ENCODE measurements at regions not wholly inside any gene's neighbourhood (a gene's known extent, or its start where the extent isn't known, plus 50 kb on each side); places are given as distances from the start of the nearest gene placed in this dataset.
A peak's percentile ranks its signal among the peaks of the same experiment; 100 is the strongest.

DNA sequence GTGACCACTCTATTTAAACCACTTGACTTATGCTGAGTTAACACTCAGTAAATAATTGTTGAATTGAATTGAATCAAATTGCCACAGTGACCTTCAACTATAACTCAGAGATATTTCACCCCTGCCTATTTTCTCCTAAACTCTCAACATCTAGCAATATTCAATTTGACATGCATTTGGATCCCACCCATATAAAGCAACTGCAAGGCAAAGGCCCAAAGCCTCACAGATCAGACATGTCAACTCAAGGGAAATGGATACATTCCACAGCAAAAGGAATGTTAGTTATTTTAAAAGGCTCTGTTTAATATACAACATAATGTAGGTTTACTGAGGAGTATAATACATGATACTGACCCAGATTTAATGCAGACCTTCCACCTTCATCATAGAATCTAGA lies 107.4 kb downstream of the KCTD12 start:
- Histone ChIP-seq H3K27me3 (no peaks in the 10 kb centered on the region), H3K36me3 (no peaks in the 10 kb centered on the region), H3K9me3 (no peaks in the 10 kb centered on the region), H3K27ac (no peak overlapping the region), H3K4me1 (no peaks in the 10 kb centered on the region), H3K4me3 (no peak overlapping the region)
- no peak for TF ChIP-seq POLR2A (IDR thresholded peaks at IDR 0.05)
- ATAC-seq (ENCODE audit: low FRiP score in 2 of 2) (no peak), DNase-seq (no peak)

DNA sequence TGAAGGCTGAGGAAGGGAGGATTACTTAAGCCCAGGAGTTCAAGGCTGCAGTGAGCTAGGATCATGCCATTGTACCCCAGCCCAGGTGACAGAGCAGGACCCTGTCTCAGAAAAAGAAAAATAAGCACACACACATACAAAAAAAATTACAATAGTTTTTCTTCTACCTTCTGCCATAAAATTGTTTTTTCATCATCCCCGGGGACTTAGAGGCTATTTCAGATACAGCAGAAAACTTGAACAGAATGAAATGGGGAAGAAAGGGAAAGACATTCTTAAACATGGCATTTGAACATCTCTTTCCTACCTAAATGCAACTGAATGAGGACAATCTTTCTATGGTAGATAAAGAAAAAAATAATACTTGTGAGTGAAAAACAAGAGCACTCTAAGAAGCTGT lies 109.1 kb downstream of the KCTD12 start:
- no peak for DNase-seq
- WGBS, 2 donors: 88 to 89% methylated on average over 1 of the region's 1 CpG
- ATAC-seq (ENCODE audit: low FRiP score in 2 of 2): no peak
- no peak for TF ChIP-seq POLR2A (IDR thresholded peaks at IDR 0.05)
- TF ChIP-seq POLR2AphosphoS5 (IDR thresholded peaks at IDR 0.05): no peak
- no peak for TF ChIP-seq EP300 (IDR thresholded peaks at IDR 0.05)
- TF ChIP-seq CTCF (IDR thresholded peaks at IDR 0.05): no peak
- H3K4me1 ChIP-seq: no peaks in the 10 kb centered on the region
- no peaks in the 10 kb centered on the region for H3K36me3 ChIP-seq
- no peaks in the 10 kb centered on the region for H3K27me3 ChIP-seq
- H3K9me3 ChIP-seq: no peaks in the 10 kb centered on the region
- no peak overlapping the region for H3K4me3 ChIP-seq
- H3K27ac ChIP-seq: no peak overlapping the region

DNA sequence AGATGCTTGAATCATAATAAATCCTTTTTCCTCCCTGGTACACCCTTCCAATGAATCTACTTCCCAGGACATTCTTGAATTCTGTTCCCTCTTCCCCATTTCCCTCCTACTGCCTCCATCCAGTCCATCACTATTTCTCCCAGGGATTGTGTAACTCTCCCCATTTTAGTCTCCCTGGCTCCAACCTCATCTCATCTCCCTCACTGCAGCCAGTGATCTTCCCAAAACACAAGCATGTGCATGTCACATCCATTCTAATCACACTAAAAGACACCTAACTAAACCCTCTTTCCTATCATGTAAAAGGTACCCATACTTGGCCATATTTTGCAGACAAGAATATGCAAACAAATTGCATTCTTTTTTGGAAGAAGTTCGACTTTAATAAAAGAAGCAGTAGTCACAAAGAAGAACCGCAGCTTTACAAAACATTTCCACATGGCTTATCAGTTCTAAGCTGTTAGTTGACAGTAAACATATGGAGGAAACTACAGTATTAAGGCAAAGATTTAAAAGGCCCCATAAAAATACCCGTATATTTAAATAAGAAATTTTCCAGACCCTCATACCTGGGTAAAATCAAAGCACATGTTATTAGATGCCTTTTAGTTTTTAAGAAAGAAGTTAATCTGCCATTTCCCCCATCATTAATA lies 111.0 kb downstream of the KCTD12 start:
- no peaks in the 10 kb centered on the region for H3K9me3 ChIP-seq
- H3K4me1 ChIP-seq: no peaks in the 10 kb centered on the region
- H3K36me3 ChIP-seq: no peaks in the 10 kb centered on the region
- DNase-seq (no peak), ATAC-seq (ENCODE audit: low FRiP score in 2 of 2) (no peak)
- TF ChIP-seq POLR2AphosphoS5 (IDR thresholded peaks at IDR 0.05): no peak
- TF ChIP-seq CTCF (IDR thresholded peaks at IDR 0.05): no peak
- no peak overlapping the region for H3K27ac ChIP-seq
- H3K27me3 ChIP-seq: no peaks in the 10 kb centered on the region
- no peak overlapping the region for H3K4me3 ChIP-seq
- 62 to 64% methylated on average over 3 of the region's 3 CpGs for WGBS, 2 donors

DNA sequence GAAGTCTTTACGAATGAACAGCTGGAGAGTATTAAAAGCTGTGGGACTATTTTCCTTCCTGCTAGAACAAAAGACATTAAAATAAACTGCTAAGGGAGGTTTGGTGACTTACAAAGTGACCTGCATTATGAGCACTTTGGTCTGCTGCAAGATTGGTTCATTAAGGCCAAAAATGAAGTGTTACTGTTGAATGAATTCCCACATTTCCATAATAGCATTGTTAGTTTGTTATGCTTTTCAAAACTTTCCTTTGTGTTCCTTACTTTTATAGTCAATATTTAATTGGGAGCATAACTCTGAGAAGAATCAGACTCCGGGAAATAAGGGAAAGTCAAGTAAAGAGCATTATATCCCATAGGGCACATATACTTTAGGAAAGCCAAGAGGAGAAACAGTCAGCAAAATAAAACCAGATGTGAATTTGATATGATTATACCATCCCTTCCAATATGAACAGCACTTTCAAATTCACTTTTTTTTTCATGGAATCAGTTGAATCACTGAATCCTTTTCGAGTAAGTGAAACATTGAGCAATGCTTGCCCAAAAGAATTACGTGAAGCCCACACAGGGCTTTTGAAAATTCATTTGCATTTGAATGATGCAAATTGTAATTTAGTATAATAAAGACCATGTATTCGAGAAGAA lies 112.6 kb downstream of the KCTD12 start:
- Histone ChIP-seq H3K4me3 (no peak overlapping the region), H3K9me3 (no peaks in the 10 kb centered on the region), H3K36me3 (no peaks in the 10 kb centered on the region), H3K27me3 (no peaks in the 10 kb centered on the region), H3K4me1 (no peaks in the 10 kb centered on the region), H3K27ac (no peak overlapping the region)
- TF ChIP-seq CTCF (IDR thresholded peaks at IDR 0.05) (no peak), POLR2A (IDR thresholded peaks at IDR 0.05) (no peak), POLR2AphosphoS5 (IDR thresholded peaks at IDR 0.05) (no peak), EP300 (IDR thresholded peaks at IDR 0.05) (no peak)
- DNase-seq (no peak), ATAC-seq (ENCODE audit: low FRiP score in 2 of 2) (peak in 1 of 2 donors; percentile 40)
- WGBS, 2 donors: 76 to 81% methylated on average over 5 of the region's 5 CpGs

GRCh38 chr13:76772241-76772640 lies 114.0 kb downstream of the KCTD12 start:
- WGBS, 2 donors: 96% methylated on average over 1 of the region's 1 CpG
- Histone ChIP-seq H3K27ac (no peak overlapping the region), H3K36me3 (no peaks in the 10 kb centered on the region), H3K9me3 (no peaks in the 10 kb centered on the region), H3K27me3 (no peaks in the 10 kb centered on the region), H3K4me1 (no peaks in the 10 kb centered on the region), H3K4me3 (no peak overlapping the region)
- DNase-seq: no peak
- TF ChIP-seq EP300 (IDR thresholded peaks at IDR 0.05) (no peak), POLR2A (IDR thresholded peaks at IDR 0.05) (no peak), CTCF (IDR thresholded peaks at IDR 0.05) (no peak), POLR2AphosphoS5 (IDR thresholded peaks at IDR 0.05) (no peak)
- ATAC-seq (ENCODE audit: low FRiP score in 2 of 2): no peak

Data from upper lobe of left lung (tissue), 6 donors.